DND-41 (cell line): ENCODE measurements at regions not wholly inside any gene's neighbourhood (a gene's known extent, or its start where the extent isn't known, plus 50 kb on each side); places are given as distances from the start of the nearest gene placed in this dataset.

Experiments used
- CTCF ChIP-seq: IDR thresholded peaks from 2 replicates; pipeline ENCODE4 v1.5.1; 2012; ENCODE audit warnings: borderline replicate concordance, low read length, moderate library complexity, mild to moderate bottlenecking; ENCODE audit not compliant: poor library complexity, severe bottlenecking; ENCODE audit errors: extremely low read depth
- EZH2 ChIP-seq: IDR thresholded peaks from 3 replicates; pipeline ENCODE4 v1.6.1; 2012; ENCODE audit warnings: borderline replicate concordance, low read depth, mild to moderate bottlenecking, moderate library complexity, low read length, inconsistent platforms; ENCODE audit not compliant: severe bottlenecking

- TF ChIP-seq EZH2: no peak
- TF ChIP-seq CTCF: no peak
Observed at GRCh38 chr2:175580652-175581051, 399.1 kb upstream of the ATP5MC3 start.
